GM20431 (cell line): ENCODE measurements at regions not wholly inside any gene's neighbourhood (a gene's known extent, or its start where the extent isn't known, plus 50 kb on each side); places are given as distances from the start of the nearest gene placed in this dataset.

ENCODE experiments used
- in situ Hi-C: fragments of 300-500 bp; cut with MseI, MboI; formaldehyde crosslinking; loops from one replicate; pipeline ENCODE4 v1.15.0; 2020; ENCODE audit warnings: low sequenced_read_pairs; ENCODE audit not compliant: unreplicated experiment

GRCh38 chr15:93848490-93848889 lies 382.9 kb upstream of the MCTP2 start:
- in situ Hi-C loops, result no loop called here

- in situ Hi-C loops, result no loop called here
Measured at GRCh38 chr15:93848076-93848475, 383.3 kb upstream of the MCTP2 start.

- in situ Hi-C loops, result no loop called here
Measured at GRCh38 chr15:93846148-93846547, 385.2 kb upstream of the MCTP2 start.

- in situ Hi-C loops, result no loop called here
Measured at GRCh38 chr15:93837450-93837849, 393.9 kb upstream of the MCTP2 start.

GRCh38 chr15:93835344-93835743 lies 396.0 kb upstream of the MCTP2 start:
- in situ Hi-C loops, result no loop called here

- in situ Hi-C loops, result no loop called here
Measured at GRCh38 chr15:93831641-93832040, 399.7 kb upstream of the MCTP2 start.

- in situ Hi-C loops, result no loop called here
Measured at GRCh38 chr15:93830221-93831080, 400.9 kb upstream of the MCTP2 start.

GRCh38 chr15:93829115-93829870 lies 402.1 kb upstream of the MCTP2 start:
- in situ Hi-C loops, result no loop called here

GRCh38 chr15:93826790-93827189 lies 404.6 kb upstream of the MCTP2 start:
- in situ Hi-C loops, result no loop called here

GRCh38 chr15:93826293-93826692 lies 405.1 kb upstream of the MCTP2 start:
- in situ Hi-C loops, result no loop called here

GRCh38 chr15:93825682-93826081 lies 405.7 kb upstream of the MCTP2 start:
- in situ Hi-C loops, result no loop called here

GRCh38 chr15:93823971-93824913 lies 407.1 kb upstream of the MCTP2 start:
- in situ Hi-C loops, result no loop called here

- in situ Hi-C loops, result no loop called here
Measured at GRCh38 chr15:93820566-93820965, 410.8 kb upstream of the MCTP2 start.

GRCh38 chr15:93819826-93820225 lies 411.5 kb upstream of the MCTP2 start:
- in situ Hi-C loops, result no loop called here

- in situ Hi-C loops, result no loop called here
Measured at GRCh38 chr15:93816815-93817214, 414.5 kb upstream of the MCTP2 start.

- in situ Hi-C loops, result no loop called here
Measured at GRCh38 chr15:93811305-93811704, 420.1 kb upstream of the MCTP2 start.

- in situ Hi-C loops, result no loop called here
Measured at GRCh38 chr15:93809516-93809915, 421.8 kb upstream of the MCTP2 start.

- in situ Hi-C loops, result no loop called here
Measured at GRCh38 chr15:93803421-93804152, 427.8 kb upstream of the MCTP2 start.

GRCh38 chr15:93801206-93801605 lies 430.2 kb upstream of the MCTP2 start:
- in situ Hi-C loops, result no loop called here

- in situ Hi-C loops, result no loop called here
Measured at GRCh38 chr15:93800805-93801204, 430.6 kb upstream of the MCTP2 start.
